ENCODE measurements at regions not wholly inside any gene's neighbourhood (a gene's known extent, or its start where the extent isn't known, plus 50 kb on each side); places are given as distances from the start of the nearest gene placed in this dataset.

- FAIRE-seq, result no peak
- peak in 1 of 2 experiments; percentile 38 for DNase-seq (ENCODE audit: low read depth in 1 of 2, low spot score in 1 of 2)
- TF ChIP-seq FOSL2 (IDR thresholded peaks at IDR 0.05) (no peak), FOSL2 (CRISPR knock-in tag; IDR thresholded peaks at IDR 0.05) (no peak), RAD21 (conservative IDR thresholded peaks at IDR 0.05 in 1 of 2, IDR thresholded peaks at IDR 0.05 in 1 of 2) (peak in 1 of 2 experiments; percentile 31; a peak in 1 of 5 replicates)
- Histone ChIP-seq H3K9me3 (no peaks in the 10 kb centered on the region), H3K4me2 (no peak overlapping the region), H3K4me1 (no peaks in the 10 kb centered on the region), H3K27ac (no peak overlapping the region), H3K4me3 (no peak overlapping the region)
- ChIA-PET CTCF (interaction anchor here (0.6 to 1.0 kb wide), 2 partner anchors 16 to 648 kb away, joined by 3 read pairs; no protein-coding TSS in a partner anchor), POLR2A (no interaction called here)
- WGBS (ENCODE audit: missing lambda C conversion rate), result 3% methylated on average over 2 of the region's 2 CpGs
- peak in 1 of 2 experiments; percentile 65; a peak in 3 of 6 replicates for ATAC-seq
Observed at GRCh38 chr14:25537846-25538455, 488.0 kb upstream of the STXBP6 start.

GRCh38 chr14:25526290-25526689 lies 476.3 kb upstream of the STXBP6 start:
- FAIRE-seq (no peak), ATAC-seq (no peak), DNase-seq (ENCODE audit: low read depth in 1 of 2, low spot score in 1 of 2) (no peak)
- Histone ChIP-seq H3K4me2 (no peak overlapping the region), H3K4me1 (no peaks in the 10 kb centered on the region), H3K9me3 (no peaks in the 10 kb centered on the region), H3K4me3 (no peak overlapping the region), H3K27ac (no peak overlapping the region)
- CTCF ChIA-PET, result no interaction called here
- 77% methylated on average over 2 of the region's 2 CpGs for WGBS (ENCODE audit: missing lambda C conversion rate)
- POLR2A ChIA-PET, result no interaction called here
- no peak for TF ChIP-seq CHD2 (IDR thresholded peaks at IDR 0.05; ENCODE audit: low read length, partially characterized antibody)
- TF ChIP-seq CBX8 (IDR thresholded peaks at IDR 0.05), result no peak
- no peak for TF ChIP-seq ZC3H11A (IDR thresholded peaks at IDR 0.05)
- TF ChIP-seq FOSL2 (IDR thresholded peaks at IDR 0.05), result no peak
- TF ChIP-seq FOSL2 (CRISPR knock-in tag; IDR thresholded peaks at IDR 0.05), result no peak
- TF ChIP-seq PHF8 (IDR thresholded peaks at IDR 0.05; ENCODE audit: borderline replicate concordance, low read depth), result no peak
- TF ChIP-seq KDM1A (IDR thresholded peaks at IDR 0.05; ENCODE audit: low read depth), result no peak
- no peak for TF ChIP-seq ESRRA (IDR thresholded peaks at IDR 0.05; ENCODE audit: borderline replicate concordance, low read length)
- TF ChIP-seq HOXB5 (CRISPR knock-in tag; IDR thresholded peaks at IDR 0.05), result no peak
- no peak for TF ChIP-seq JUN (IDR thresholded peaks at IDR 0.05)

- CTCF ChIA-PET, result no interaction called here
- no peak overlapping the region for H3K27ac ChIP-seq
- DNase-seq (ENCODE audit: low read depth in 1 of 2, low spot score in 1 of 2) (no peak), ATAC-seq (no peak), FAIRE-seq (no peak)
- WGBS (ENCODE audit: missing lambda C conversion rate), result 0% methylated on average over 2 of the region's 2 CpGs
- H3K9me3 ChIP-seq, result no peaks in the 10 kb centered on the region
- no peak for TF ChIP-seq ZNF302 (CRISPR knock-in tag; IDR thresholded peaks at IDR 0.05)
- TF ChIP-seq MAX (IDR thresholded peaks at IDR 0.05), result no peak
- TF ChIP-seq HEYL (CRISPR knock-in tag; IDR thresholded peaks at IDR 0.05), result no peak
- no peak for TF ChIP-seq RNF2 (IDR thresholded peaks at IDR 0.05; ENCODE audit: borderline replicate concordance, low read depth)
- no peak for TF ChIP-seq BHLHE40 (IDR thresholded peaks at IDR 0.05; ENCODE audit: low read depth, low read length)
- no peak for TF ChIP-seq FOXS1 (CRISPR knock-in tag; IDR thresholded peaks at IDR 0.05)
- TF ChIP-seq NR3C1 (IDR thresholded peaks at IDR 0.05), result no peak
- TF ChIP-seq SREBF2 (IDR thresholded peaks at IDR 0.05), result no peak
- TF ChIP-seq E2F6 (IDR thresholded peaks at IDR 0.05; ENCODE audit: borderline replicate concordance, low read depth), result no peak
- no peak for TF ChIP-seq CBX8 (IDR thresholded peaks at IDR 0.05)
- no peak overlapping the region for H3K4me3 ChIP-seq
- H3K4me1 ChIP-seq, result no peaks in the 10 kb centered on the region
- POLR2A ChIA-PET, result no interaction called here
- no peak overlapping the region for H3K4me2 ChIP-seq
Observed at GRCh38 chr14:25522926-25523325, 473.0 kb upstream of the STXBP6 start.

GRCh38 chr14:25522116-25522515 lies 472.2 kb upstream of the STXBP6 start:
- DNase-seq (ENCODE audit: low read depth in 1 of 2, low spot score in 1 of 2), result no peak
- TF ChIP-seq USF2 (IDR thresholded peaks at IDR 0.05) (no peak), BCL3 (IDR thresholded peaks at IDR 0.05) (no peak), ZC3H11A (IDR thresholded peaks at IDR 0.05) (no peak), ATOH8 (CRISPR knock-in tag; IDR thresholded peaks at IDR 0.05; ENCODE audit: low read depth) (no peak), HOXB13 (CRISPR knock-in tag; IDR thresholded peaks at IDR 0.05; ENCODE audit: low read depth) (no peak)
- Histone ChIP-seq H3K27ac (no peak overlapping the region), H3K4me3 (no peak overlapping the region), H3K9me3 (no peaks in the 10 kb centered on the region), H3K4me1 (no peaks in the 10 kb centered on the region), H3K4me2 (no peak overlapping the region)
- 32% methylated on average over 6 of the region's 6 CpGs for WGBS (ENCODE audit: missing lambda C conversion rate)
- FAIRE-seq, result no peak
- CTCF ChIA-PET, result interaction anchor here (1.0 kb wide), 1 partner anchor 15 kb away, joined by 3 read pairs; no protein-coding TSS in a partner anchor
- ATAC-seq, result no peak
- POLR2A ChIA-PET, result no interaction called here
